ENCODE measurements at regions not wholly inside any gene's neighbourhood (a gene's known extent, or its start where the extent isn't known, plus 50 kb on each side); places are given as distances from the start of the nearest gene placed in this dataset.

DNA sequence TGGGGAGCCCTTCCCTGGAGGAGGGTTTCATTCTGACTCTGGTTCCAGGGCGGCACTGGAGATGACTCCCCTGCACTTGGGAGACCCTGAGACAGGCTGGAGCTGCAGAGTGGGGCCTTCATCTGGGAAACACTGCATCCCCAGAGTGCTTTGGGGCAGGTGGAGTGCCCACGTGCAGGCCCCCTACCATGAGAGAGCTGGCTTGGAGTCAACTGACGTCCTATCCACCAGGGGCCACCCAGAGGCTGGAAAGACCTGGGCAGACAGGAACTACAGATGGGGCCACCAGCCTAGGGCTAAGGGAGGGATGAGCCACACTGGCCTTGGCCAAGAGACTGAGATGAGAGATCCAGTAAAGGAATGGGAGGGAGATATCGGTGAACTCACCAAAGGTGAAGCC lies 153.8 kb downstream of the ASB1 start:
- Histone ChIP-seq H3K4me2 (ENCODE audit: extremely low read depth, insufficient read depth, low read length) (no peak overlapping the region), H3K4me3 (replicated peaks in 1 of 4; ENCODE audit: control extremely low read depth in 1 of 4, insufficient read depth in 1 of 4, low read depth in 3 of 4, low read length in 4 of 4) (no peak overlapping the region), H3K4me1 (ENCODE audit: control insufficient read depth, extremely low read depth, insufficient read depth, low read length) (no peaks in the 10 kb centered on the region), H3K9ac (ENCODE audit: insufficient read depth, low read length) (no peak overlapping the region), H2AFZ (ENCODE audit: low read length) (no peak overlapping the region), H3K9me3 (ENCODE audit: control insufficient read depth, insufficient read depth, low read depth, low read length) (no peaks in the 10 kb centered on the region), H3K27me3 (ENCODE audit: control insufficient read depth, insufficient read depth, low read length) (peaks cover 3% of the 10 kb centered on the region), H4K20me1 (ENCODE audit: control insufficient read depth, extremely low read depth, insufficient read depth, low read length) (no peaks in the 10 kb centered on the region), H3K79me2 (ENCODE audit: control insufficient read depth, insufficient read depth, low read length) (no peaks in the 10 kb centered on the region), H3K27ac (ENCODE audit: insufficient read depth, low read length) (no peak overlapping the region), H3K36me3 (ENCODE audit: control insufficient read depth, insufficient read depth, low read length) (no peaks in the 10 kb centered on the region)
- no peak for DNase-seq (ENCODE audit: low read depth in 2 of 2)
- no peak for TF ChIP-seq EZH2 (IDR thresholded peaks at IDR 0.05; ENCODE audit: low read length, missing control alignments)
- TF ChIP-seq, protein P1, sequence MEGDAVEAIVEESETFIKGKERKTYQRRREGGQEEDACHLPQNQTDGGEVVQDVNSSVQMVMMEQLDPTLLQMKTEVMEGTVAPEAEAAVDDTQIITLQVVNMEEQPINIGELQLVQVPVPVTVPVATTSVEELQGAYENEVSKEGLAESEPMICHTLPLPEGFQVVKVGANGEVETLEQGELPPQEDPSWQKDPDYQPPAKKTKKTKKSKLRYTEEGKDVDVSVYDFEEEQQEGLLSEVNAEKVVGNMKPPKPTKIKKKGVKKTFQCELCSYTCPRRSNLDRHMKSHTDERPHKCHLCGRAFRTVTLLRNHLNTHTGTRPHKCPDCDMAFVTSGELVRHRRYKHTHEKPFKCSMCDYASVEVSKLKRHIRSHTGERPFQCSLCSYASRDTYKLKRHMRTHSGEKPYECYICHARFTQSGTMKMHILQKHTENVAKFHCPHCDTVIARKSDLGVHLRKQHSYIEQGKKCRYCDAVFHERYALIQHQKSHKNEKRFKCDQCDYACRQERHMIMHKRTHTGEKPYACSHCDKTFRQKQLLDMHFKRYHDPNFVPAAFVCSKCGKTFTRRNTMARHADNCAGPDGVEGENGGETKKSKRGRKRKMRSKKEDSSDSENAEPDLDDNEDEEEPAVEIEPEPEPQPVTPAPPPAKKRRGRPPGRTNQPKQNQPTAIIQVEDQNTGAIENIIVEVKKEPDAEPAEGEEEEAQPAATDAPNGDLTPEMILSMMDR (conservative IDR thresholded peaks at IDR 0.05 in 1 of 2, IDR thresholded peaks at IDR 0.05 in 1 of 2; ENCODE audit: low read depth in 1 of 2, low read length in 2 of 2) = no peak

DNA sequence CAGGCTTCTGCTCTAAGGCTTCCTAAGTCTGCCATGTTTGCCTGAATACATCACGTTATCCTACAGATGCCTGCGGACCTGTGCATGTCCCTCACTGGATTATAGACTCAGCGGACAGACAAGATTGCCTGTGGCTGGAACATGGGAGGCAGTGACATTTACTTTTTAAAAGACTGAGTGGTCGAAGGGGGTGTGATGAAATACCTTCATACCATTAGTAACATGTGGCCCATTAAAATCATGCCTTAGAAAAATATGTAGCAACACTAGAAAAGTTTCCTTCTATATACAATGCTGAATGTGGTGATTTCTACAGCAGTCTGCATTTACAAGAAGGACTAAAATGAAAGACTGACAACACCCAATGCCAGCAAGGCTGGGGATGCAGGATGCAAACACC lies 154.4 kb downstream of the ASB1 start:
- no peaks in the 10 kb centered on the region for H3K27me3 ChIP-seq (ENCODE audit: control insufficient read depth, insufficient read depth, low read length)
- no peaks in the 10 kb centered on the region for H4K20me1 ChIP-seq (ENCODE audit: control insufficient read depth, extremely low read depth, insufficient read depth, low read length)
- no peak overlapping the region for H3K4me2 ChIP-seq (ENCODE audit: extremely low read depth, insufficient read depth, low read length)
- no peaks in the 10 kb centered on the region for H3K36me3 ChIP-seq (ENCODE audit: control insufficient read depth, insufficient read depth, low read length)
- no peak overlapping the region for H3K9ac ChIP-seq (ENCODE audit: insufficient read depth, low read length)
- H3K4me3 ChIP-seq (replicated peaks in 1 of 4; ENCODE audit: control extremely low read depth in 1 of 4, insufficient read depth in 1 of 4, low read depth in 3 of 4, low read length in 4 of 4) = no peak overlapping the region
- no peak overlapping the region for H2AFZ ChIP-seq (ENCODE audit: low read length)
- no peaks in the 10 kb centered on the region for H3K9me3 ChIP-seq (ENCODE audit: control insufficient read depth, insufficient read depth, low read depth, low read length)
- H3K79me2 ChIP-seq (ENCODE audit: control insufficient read depth, insufficient read depth, low read length) = no peaks in the 10 kb centered on the region
- DNase-seq (ENCODE audit: low read depth in 2 of 2) = no peak
- H3K27ac ChIP-seq (ENCODE audit: insufficient read depth, low read length) = no peak overlapping the region
- no peaks in the 10 kb centered on the region for H3K4me1 ChIP-seq (ENCODE audit: control insufficient read depth, extremely low read depth, insufficient read depth, low read length)
- TF ChIP-seq, protein P1 (conservative IDR thresholded peaks at IDR 0.05 in 1 of 2, IDR thresholded peaks at IDR 0.05 in 1 of 2; ENCODE audit: low read depth in 1 of 2, low read length in 2 of 2) = no peak
- no peak for TF ChIP-seq EZH2 (IDR thresholded peaks at IDR 0.05; ENCODE audit: low read length, missing control alignments)

DNA sequence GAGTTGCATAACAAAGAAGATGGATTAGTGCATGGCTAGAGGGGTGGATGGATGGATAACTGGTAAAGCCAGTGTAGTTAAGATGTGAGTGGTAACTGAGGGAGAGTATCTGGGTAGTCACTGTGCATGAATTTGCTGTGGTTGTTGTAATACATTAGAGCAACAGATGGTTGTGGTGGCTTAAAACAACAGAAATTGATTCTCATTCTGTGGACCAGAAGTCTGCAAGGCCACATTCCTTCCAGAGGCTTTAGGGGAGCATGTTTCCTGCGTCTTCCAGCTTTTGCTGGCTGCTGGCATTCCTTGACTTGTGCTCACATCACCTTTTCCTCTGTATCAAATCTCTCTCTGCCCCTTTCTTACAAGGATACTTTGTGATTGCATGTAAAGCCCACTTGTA lies 155.4 kb downstream of the ASB1 start:
- TF ChIP-seq EZH2 (IDR thresholded peaks at IDR 0.05; ENCODE audit: low read length, missing control alignments) = no peak
- TF ChIP-seq, protein P1 (conservative IDR thresholded peaks at IDR 0.05 in 1 of 2, IDR thresholded peaks at IDR 0.05 in 1 of 2; ENCODE audit: low read depth in 1 of 2, low read length in 2 of 2) = no peak
- no peak overlapping the region for H3K4me3 ChIP-seq (replicated peaks in 1 of 4; ENCODE audit: control extremely low read depth in 1 of 4, insufficient read depth in 1 of 4, low read depth in 3 of 4, low read length in 4 of 4)
- no peak overlapping the region for H3K4me2 ChIP-seq (ENCODE audit: extremely low read depth, insufficient read depth, low read length)
- no peaks in the 10 kb centered on the region for H3K27me3 ChIP-seq (ENCODE audit: control insufficient read depth, insufficient read depth, low read length)
- no peak overlapping the region for H2AFZ ChIP-seq (ENCODE audit: low read length)
- H3K36me3 ChIP-seq (ENCODE audit: control insufficient read depth, insufficient read depth, low read length) = no peaks in the 10 kb centered on the region
- no peaks in the 10 kb centered on the region for H3K9me3 ChIP-seq (ENCODE audit: control insufficient read depth, insufficient read depth, low read depth, low read length)
- no peaks in the 10 kb centered on the region for H3K4me1 ChIP-seq (ENCODE audit: control insufficient read depth, extremely low read depth, insufficient read depth, low read length)
- no peaks in the 10 kb centered on the region for H3K79me2 ChIP-seq (ENCODE audit: control insufficient read depth, insufficient read depth, low read length)
- no peak overlapping the region for H3K27ac ChIP-seq (ENCODE audit: insufficient read depth, low read length)
- DNase-seq (ENCODE audit: low read depth in 2 of 2) = peak in 1 of 2 donors; percentile 83
- H4K20me1 ChIP-seq (ENCODE audit: control insufficient read depth, extremely low read depth, insufficient read depth, low read length) = no peaks in the 10 kb centered on the region
- no peak overlapping the region for H3K9ac ChIP-seq (ENCODE audit: insufficient read depth, low read length)

All from fibroblast of lung (primary cell).